ENCODE measurements at regions not wholly inside any gene's neighbourhood (a gene's known extent, or its start where the extent isn't known, plus 50 kb on each side); places are given as distances from the start of the nearest gene placed in this dataset.

DNA sequence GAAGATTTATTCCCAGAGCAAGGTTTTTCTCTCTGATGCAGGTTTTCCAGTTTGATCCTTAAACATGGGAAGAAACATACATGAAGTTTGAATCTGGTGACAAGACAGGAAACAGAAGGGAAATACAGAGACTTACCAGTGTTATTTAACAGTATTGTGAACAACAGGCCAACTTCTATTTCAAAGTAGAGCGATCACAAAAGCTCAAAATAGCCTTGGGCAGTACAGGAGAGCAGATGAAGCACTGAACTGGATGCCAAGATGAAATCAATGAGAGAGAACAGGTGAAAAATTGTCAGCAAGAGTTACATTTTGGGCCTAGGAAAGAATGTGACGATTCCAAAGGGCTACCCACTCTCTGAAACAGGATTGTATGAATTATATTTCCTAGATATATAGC is 114.8 kb upstream of the PTPRK start (continued):
- TF ChIP-seq, protein P1, sequence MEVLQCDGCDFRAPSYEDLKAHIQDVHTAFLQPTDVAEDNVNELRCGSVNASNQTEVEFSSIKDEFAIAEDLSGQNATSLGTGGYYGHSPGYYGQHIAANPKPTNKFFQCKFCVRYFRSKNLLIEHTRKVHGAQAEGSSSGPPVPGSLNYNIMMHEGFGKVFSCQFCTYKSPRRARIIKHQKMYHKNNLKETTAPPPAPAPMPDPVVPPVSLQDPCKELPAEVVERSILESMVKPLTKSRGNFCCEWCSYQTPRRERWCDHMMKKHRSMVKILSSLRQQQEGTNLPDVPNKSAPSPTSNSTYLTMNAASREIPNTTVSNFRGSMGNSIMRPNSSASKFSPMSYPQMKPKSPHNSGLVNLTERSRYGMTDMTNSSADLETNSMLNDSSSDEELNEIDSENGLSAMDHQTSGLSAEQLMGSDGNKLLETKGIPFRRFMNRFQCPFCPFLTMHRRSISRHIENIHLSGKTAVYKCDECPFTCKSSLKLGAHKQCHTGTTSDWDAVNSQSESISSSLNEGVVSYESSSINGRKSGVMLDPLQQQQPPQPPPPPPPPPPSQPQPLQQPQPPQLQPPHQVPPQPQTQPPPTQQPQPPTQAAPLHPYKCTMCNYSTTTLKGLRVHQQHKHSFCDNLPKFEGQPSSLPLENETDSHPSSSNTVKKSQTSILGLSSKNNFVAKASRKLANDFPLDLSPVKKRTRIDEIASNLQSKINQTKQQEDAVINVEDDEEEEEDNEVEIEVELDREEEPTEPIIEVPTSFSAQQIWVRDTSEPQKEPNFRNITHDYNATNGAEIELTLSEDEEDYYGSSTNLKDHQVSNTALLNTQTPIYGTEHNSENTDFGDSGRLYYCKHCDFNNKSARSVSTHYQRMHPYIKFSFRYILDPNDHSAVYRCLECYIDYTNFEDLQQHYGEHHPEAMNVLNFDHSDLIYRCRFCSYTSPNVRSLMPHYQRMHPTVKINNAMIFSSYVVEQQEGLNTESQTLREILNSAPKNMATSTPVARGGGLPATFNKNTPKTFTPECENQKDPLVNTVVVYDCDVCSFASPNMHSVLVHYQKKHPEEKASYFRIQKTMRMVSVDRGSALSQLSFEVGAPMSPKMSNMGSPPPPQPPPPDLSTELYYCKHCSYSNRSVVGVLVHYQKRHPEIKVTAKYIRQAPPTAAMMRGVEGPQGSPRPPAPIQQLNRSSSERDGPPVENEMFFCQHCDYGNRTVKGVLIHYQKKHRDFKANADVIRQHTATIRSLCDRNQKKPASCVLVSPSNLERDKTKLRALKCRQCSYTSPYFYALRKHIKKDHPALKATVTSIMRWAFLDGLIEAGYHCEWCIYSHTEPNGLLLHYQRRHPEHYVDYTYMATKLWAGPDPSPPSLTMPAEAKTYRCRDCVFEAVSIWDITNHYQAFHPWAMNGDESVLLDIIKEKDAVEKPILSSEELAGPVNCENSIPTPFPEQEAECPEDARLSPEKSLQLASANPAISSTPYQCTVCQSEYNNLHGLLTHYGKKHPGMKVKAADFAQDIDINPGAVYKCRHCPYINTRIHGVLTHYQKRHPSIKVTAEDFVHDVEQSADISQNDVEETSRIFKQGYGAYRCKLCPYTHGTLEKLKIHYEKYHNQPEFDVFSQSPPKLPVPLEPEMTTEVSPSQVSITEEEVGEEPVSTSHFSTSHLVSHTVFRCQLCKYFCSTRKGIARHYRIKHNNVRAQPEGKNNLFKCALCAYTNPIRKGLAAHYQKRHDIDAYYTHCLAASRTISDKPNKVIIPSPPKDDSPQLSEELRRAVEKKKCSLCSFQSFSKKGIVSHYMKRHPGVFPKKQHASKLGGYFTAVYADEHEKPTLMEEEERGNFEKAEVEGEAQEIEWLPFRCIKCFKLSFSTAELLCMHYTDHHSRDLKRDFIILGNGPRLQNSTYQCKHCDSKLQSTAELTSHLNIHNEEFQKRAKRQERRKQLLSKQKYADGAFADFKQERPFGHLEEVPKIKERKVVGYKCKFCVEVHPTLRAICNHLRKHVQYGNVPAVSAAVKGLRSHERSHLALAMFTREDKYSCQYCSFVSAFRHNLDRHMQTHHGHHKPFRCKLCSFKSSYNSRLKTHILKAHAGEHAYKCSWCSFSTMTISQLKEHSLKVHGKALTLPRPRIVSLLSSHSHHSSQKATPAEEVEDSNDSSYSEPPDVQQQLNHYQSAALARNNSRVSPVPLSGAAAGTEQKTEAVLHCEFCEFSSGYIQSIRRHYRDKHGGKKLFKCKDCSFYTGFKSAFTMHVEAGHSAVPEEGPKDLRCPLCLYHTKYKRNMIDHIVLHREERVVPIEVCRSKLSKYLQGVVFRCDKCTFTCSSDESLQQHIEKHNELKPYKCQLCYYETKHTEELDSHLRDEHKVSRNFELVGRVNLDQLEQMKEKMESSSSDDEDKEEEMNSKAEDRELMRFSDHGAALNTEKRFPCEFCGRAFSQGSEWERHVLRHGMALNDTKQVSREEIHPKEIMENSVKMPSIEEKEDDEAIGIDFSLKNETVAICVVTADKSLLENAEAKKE (CRISPR knock-in tag; IDR thresholded peaks at IDR 0.05), result no peak
- TF ChIP-seq EZH2phosphoT487 (IDR thresholded peaks at IDR 0.05; ENCODE audit: unreplicated experiment) (no peak), CREB1 (CRISPR knock-in tag; IDR thresholded peaks at IDR 0.05; ENCODE audit: low read depth) (no peak), ZNF114 (CRISPR knock-in tag; IDR thresholded peaks at IDR 0.05) (no peak), JUNB (IDR thresholded peaks at IDR 0.05; ENCODE audit: unreplicated experiment) (no peak), ZNF331 (CRISPR knock-in tag; IDR thresholded peaks at IDR 0.05; ENCODE audit: low read depth) (no peak), EZH2 (IDR thresholded peaks at IDR 0.05; ENCODE audit: low read depth, unreplicated experiment) (no peak), STAT1 (IDR thresholded peaks at IDR 0.05; ENCODE audit: unreplicated experiment) (no peak), NANOG (IDR thresholded peaks at IDR 0.05; ENCODE audit: borderline replicate concordance) (no peak), POLR2AphosphoS5 (IDR thresholded peaks at IDR 0.05; ENCODE audit: low read depth) (no peak)
- TF ChIP-seq, protein P2, sequence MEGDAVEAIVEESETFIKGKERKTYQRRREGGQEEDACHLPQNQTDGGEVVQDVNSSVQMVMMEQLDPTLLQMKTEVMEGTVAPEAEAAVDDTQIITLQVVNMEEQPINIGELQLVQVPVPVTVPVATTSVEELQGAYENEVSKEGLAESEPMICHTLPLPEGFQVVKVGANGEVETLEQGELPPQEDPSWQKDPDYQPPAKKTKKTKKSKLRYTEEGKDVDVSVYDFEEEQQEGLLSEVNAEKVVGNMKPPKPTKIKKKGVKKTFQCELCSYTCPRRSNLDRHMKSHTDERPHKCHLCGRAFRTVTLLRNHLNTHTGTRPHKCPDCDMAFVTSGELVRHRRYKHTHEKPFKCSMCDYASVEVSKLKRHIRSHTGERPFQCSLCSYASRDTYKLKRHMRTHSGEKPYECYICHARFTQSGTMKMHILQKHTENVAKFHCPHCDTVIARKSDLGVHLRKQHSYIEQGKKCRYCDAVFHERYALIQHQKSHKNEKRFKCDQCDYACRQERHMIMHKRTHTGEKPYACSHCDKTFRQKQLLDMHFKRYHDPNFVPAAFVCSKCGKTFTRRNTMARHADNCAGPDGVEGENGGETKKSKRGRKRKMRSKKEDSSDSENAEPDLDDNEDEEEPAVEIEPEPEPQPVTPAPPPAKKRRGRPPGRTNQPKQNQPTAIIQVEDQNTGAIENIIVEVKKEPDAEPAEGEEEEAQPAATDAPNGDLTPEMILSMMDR (conservative IDR thresholded peaks at IDR 0.05; ENCODE audit: low read depth in 2 of 2), result no peak
- TF ChIP-seq, protein P3, sequence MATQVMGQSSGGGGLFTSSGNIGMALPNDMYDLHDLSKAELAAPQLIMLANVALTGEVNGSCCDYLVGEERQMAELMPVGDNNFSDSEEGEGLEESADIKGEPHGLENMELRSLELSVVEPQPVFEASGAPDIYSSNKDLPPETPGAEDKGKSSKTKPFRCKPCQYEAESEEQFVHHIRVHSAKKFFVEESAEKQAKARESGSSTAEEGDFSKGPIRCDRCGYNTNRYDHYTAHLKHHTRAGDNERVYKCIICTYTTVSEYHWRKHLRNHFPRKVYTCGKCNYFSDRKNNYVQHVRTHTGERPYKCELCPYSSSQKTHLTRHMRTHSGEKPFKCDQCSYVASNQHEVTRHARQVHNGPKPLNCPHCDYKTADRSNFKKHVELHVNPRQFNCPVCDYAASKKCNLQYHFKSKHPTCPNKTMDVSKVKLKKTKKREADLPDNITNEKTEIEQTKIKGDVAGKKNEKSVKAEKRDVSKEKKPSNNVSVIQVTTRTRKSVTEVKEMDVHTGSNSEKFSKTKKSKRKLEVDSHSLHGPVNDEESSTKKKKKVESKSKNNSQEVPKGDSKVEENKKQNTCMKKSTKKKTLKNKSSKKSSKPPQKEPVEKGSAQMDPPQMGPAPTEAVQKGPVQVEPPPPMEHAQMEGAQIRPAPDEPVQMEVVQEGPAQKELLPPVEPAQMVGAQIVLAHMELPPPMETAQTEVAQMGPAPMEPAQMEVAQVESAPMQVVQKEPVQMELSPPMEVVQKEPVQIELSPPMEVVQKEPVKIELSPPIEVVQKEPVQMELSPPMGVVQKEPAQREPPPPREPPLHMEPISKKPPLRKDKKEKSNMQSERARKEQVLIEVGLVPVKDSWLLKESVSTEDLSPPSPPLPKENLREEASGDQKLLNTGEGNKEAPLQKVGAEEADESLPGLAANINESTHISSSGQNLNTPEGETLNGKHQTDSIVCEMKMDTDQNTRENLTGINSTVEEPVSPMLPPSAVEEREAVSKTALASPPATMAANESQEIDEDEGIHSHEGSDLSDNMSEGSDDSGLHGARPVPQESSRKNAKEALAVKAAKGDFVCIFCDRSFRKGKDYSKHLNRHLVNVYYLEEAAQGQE (IDR thresholded peaks at IDR 0.05; ENCODE audit: unreplicated experiment), result no peak

All from GM23338 (cell line).